Sigmoid colon (tissue), 6 donors: ENCODE measurements at regions not wholly inside any gene's neighbourhood (a gene's known extent, or its start where the extent isn't known, plus 50 kb on each side); places are given as distances from the start of the nearest gene placed in this dataset.

Experiments
- DNase-seq: peaks from one replicate; pipeline ENCODE4 v3.0.0-alpha.2; 2019
- H3K27ac ChIP-seq, 4 donors: fragments of 200-600 bp; sonication (generic); one replicate each; pipeline ENCODE4 v1.5.1; 2016 to 2019; ENCODE audit warnings: mild to moderate bottlenecking in 1 of 4
- H3K27me3 ChIP-seq, 3 donors: fragments of 200-600 bp; sonication (generic); one replicate each; pipeline ENCODE4 v1.5.1; 2019; ENCODE audit warnings: mild to moderate bottlenecking in 1 of 3
- H3K36me3 ChIP-seq, 4 donors: fragments of 200-600 bp; sonication (generic); one replicate each; pipeline ENCODE4 v1.5.1; 2016 to 2019
- H3K4me1 ChIP-seq, 4 donors: fragments of 200-600 bp; sonication (generic); one replicate each; pipeline ENCODE4 v1.5.1; 2017 to 2019
- H3K4me3 ChIP-seq, 4 donors: fragments of 200-600 bp; sonication (generic); one replicate each; pipeline ENCODE4 v1.5.1; 2017 to 2019; ENCODE audit warnings: mild to moderate bottlenecking in 2 of 4, moderate library complexity in 1 of 4
- H3K9me3 ChIP-seq, 4 donors: fragments of 200-600 bp in 3 of 4; sonication (generic) in 3 of 4; one replicate each; pipeline versions ENCODE4 v1.5.1 to v1.6.1; 2013 to 2019
- EP300 ChIP-seq, 4 donors: sonication (generic); formaldehyde crosslinking; IDR thresholded peaks; one replicate each; pipeline ENCODE4 v1.6.1; 2017; ENCODE audit warnings: antibody characterized with exemption in 4 of 4
- POLR2A ChIP-seq, 2 donors: fragments of 450-650 bp; IDR thresholded peaks; one replicate each; pipeline ENCODE4 v1.6.1; 2016; ENCODE audit warnings: antibody characterized with exemption in 2 of 2, mild to moderate bottlenecking in 2 of 2, moderate library complexity in 2 of 2
- POLR2AphosphoS5 ChIP-seq, 4 donors: sonication (generic); formaldehyde crosslinking; IDR thresholded peaks; one replicate each; pipeline ENCODE4 v1.6.1; 2017; ENCODE audit warnings: antibody characterized with exemption in 4 of 4
- WGBS, 2 donors: extraction: QIAGEN DNeasy Blood & Tissue Kit; methylation state at CpG; one replicate each; pipeline ENCODE4 v1.1.7; 2013; 5-methylcytosine and 5-hydroxymethylcytosine counted together
- intact Hi-C: fragments of 100-400 bp; cut with DNase I; formaldehyde crosslinking; loops from one replicate; pipeline ENCODE4 v1.15.1; 2023
- TF ChIP-seq, protein P1 (sequence below), 4 experiments: fragments of 450-650 bp in 3 of 4; fragments of 200-600 bp in 1 of 4; IDR thresholded peaks; one replicate each; pipeline ENCODE4 v1.5.1; 2016 to 2019; ENCODE audit warnings: antibody characterized with exemption in 4 of 4, mild to moderate bottlenecking in 3 of 4, moderate library complexity in 2 of 4
- donor health status: healthy with polysubstance abuse.
- donor health status: healthy.

DNA sequence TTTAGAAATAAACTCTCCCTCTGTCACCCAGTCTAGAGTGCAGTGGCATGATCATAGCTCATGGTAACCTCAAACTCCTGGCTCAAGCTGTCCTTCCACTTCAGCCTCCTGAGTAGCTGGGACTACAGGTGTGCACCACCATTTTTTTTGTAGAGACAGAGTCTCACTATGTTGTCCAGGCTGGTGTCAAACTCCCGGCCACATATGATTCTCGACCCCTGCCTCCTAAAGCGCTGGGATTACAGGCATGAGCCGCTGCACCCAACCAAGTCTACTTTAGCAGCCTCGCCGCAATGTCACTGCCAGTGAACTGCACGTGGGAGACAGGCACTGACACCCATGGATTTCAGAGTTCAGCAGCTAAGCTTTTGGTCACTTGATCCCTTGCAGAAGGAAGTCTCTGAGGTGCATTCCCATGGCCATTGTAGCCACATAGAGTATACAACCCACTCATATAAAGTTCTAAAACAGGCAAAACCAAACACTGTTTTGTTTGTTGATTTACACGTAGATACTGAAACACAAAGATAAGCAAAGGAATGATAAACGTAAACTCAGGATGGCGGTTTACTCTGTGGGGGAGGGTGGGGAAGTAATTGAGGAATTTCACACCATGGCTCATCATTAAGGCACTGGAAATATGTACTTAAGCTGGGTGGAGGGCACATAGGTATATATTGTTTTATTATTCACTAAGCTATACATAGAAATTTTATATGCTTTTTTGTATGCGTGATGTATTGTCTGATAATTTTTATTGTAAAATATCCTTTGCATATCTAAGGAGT lies 115.0 kb downstream of the MEX3B start:
- H3K27ac ChIP-seq, result no peak overlapping the region

GRCh38 chr15:81929557-81929956 lies 116.3 kb downstream of the MEX3B start:
- no peak overlapping the region for H3K27ac ChIP-seq
- H3K27me3 ChIP-seq, result no peaks in the 10 kb centered on the region
- no peaks in the 10 kb centered on the region for H3K36me3 ChIP-seq
- H3K9me3 ChIP-seq, result no peaks in the 10 kb centered on the region
- no peak overlapping the region for H3K4me3 ChIP-seq
- intact Hi-C loops, result no loop called here
- TF ChIP-seq POLR2AphosphoS5 (IDR thresholded peaks at IDR 0.05) (no peak), EP300 (IDR thresholded peaks at IDR 0.05) (no peak), POLR2A (IDR thresholded peaks at IDR 0.05) (no peak)
- TF ChIP-seq, protein P1, sequence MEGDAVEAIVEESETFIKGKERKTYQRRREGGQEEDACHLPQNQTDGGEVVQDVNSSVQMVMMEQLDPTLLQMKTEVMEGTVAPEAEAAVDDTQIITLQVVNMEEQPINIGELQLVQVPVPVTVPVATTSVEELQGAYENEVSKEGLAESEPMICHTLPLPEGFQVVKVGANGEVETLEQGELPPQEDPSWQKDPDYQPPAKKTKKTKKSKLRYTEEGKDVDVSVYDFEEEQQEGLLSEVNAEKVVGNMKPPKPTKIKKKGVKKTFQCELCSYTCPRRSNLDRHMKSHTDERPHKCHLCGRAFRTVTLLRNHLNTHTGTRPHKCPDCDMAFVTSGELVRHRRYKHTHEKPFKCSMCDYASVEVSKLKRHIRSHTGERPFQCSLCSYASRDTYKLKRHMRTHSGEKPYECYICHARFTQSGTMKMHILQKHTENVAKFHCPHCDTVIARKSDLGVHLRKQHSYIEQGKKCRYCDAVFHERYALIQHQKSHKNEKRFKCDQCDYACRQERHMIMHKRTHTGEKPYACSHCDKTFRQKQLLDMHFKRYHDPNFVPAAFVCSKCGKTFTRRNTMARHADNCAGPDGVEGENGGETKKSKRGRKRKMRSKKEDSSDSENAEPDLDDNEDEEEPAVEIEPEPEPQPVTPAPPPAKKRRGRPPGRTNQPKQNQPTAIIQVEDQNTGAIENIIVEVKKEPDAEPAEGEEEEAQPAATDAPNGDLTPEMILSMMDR (IDR thresholded peaks at IDR 0.05), result no peak
- H3K4me1 ChIP-seq, result peaks cover 0 to 3% (median under 1%) of the 10 kb centered on the region in 4 donors
- 87 to 89% methylated on average over 3 of the region's 3 CpGs for WGBS, 2 donors
- no peak for DNase-seq

More for the DNA sequence above, 115.0 kb downstream of the MEX3B start:
- no peak for DNase-seq
- no peak for TF ChIP-seq POLR2AphosphoS5 (IDR thresholded peaks at IDR 0.05)
- TF ChIP-seq, protein P1 (IDR thresholded peaks at IDR 0.05), result no peak
- no peak for TF ChIP-seq POLR2A (IDR thresholded peaks at IDR 0.05)
- no peak for TF ChIP-seq EP300 (IDR thresholded peaks at IDR 0.05)
- H3K27me3 ChIP-seq, result no peaks in the 10 kb centered on the region
- H3K4me3 ChIP-seq, result no peak overlapping the region
- intact Hi-C loops, result loop anchor here (10.0 kb wide), 1 partner anchor 176 kb away; no protein-coding TSS in a partner anchor
- H3K9me3 ChIP-seq, result no peaks in the 10 kb centered on the region
- no peaks in the 10 kb centered on the region for H3K4me1 ChIP-seq
- H3K36me3 ChIP-seq, result no peaks in the 10 kb centered on the region
- 53 to 79% methylated on average over 11 of the region's 11 CpGs for WGBS, 2 donors

GRCh38 chr15:81926981-81927380 lies 118.8 kb downstream of the MEX3B start:
- H3K4me3 ChIP-seq, result no peak overlapping the region

GRCh38 chr15:81924729-81925128 lies 121.1 kb downstream of the MEX3B start:
- Histone ChIP-seq H3K36me3 (no peaks in the 10 kb centered on the region), H3K9me3 (peaks cover 0 to 11% (median 3%) of the 10 kb centered on the region in 4 donors), H3K27me3 (no peaks in the 10 kb centered on the region), H3K27ac (no peak overlapping the region), H3K4me3 (no peak overlapping the region), H3K4me1 (peaks cover 0 to 14% (median 9%) of the 10 kb centered on the region in 4 donors)
- intact Hi-C loops, result no loop called here
- WGBS, 2 donors, result 79 to 81% methylated on average over 4 of the region's 4 CpGs
- DNase-seq, result no peak
- TF ChIP-seq POLR2AphosphoS5 (IDR thresholded peaks at IDR 0.05), result no peak
- TF ChIP-seq, protein P1 (IDR thresholded peaks at IDR 0.05), result no peak
- no peak for TF ChIP-seq EP300 (IDR thresholded peaks at IDR 0.05)
- no peak for TF ChIP-seq POLR2A (IDR thresholded peaks at IDR 0.05)

More at GRCh38 chr15:81926981-81927380, 118.8 kb downstream of the MEX3B start:
- H3K36me3 ChIP-seq, result no peaks in the 10 kb centered on the region
- no peaks in the 10 kb centered on the region for H3K9me3 ChIP-seq
- no peak overlapping the region for H3K27ac ChIP-seq
- WGBS, 2 donors, result 86 to 92% methylated on average over 6 of the region's 6 CpGs
- H3K4me1 ChIP-seq, result peaks cover 0 to 14% (median 9%) of the 10 kb centered on the region in 4 donors
- DNase-seq, result no peak
- intact Hi-C loops, result no loop called here
- H3K27me3 ChIP-seq, result no peaks in the 10 kb centered on the region
- TF ChIP-seq EP300 (IDR thresholded peaks at IDR 0.05), result no peak

GRCh38 chr15:81923561-81924350 lies 122.1 kb downstream of the MEX3B start:
- Histone ChIP-seq H3K9me3 (peaks cover 0 to 11% (median 5%) of the 10 kb centered on the region in 4 donors), H3K27me3 (no peaks in the 10 kb centered on the region), H3K4me1 (peaks cover 0 to 14% (median 9%) of the 10 kb centered on the region in 4 donors), H3K27ac (no peak overlapping the region), H3K36me3 (no peaks in the 10 kb centered on the region), H3K4me3 (no peak overlapping the region)
- intact Hi-C loops, result no loop called here
- no peak for TF ChIP-seq POLR2AphosphoS5 (IDR thresholded peaks at IDR 0.05)
- TF ChIP-seq, protein P1 (IDR thresholded peaks at IDR 0.05), result no peak
- TF ChIP-seq POLR2A (IDR thresholded peaks at IDR 0.05), result no peak
- TF ChIP-seq EP300 (IDR thresholded peaks at IDR 0.05), result no peak
- 77 to 79% methylated on average over 4 of the region's 4 CpGs for WGBS, 2 donors
- no peak for DNase-seq
